Dendritic cell treated with granulocyte-macrophage colony-stimulating factor and Interleukin-4, amounts not matched to agents 40 ng/mL and 50 ng/mL, for 4 days (primary cell): ENCODE measurements at regions not wholly inside any gene's neighbourhood (a gene's known extent, or its start where the extent isn't known, plus 50 kb on each side); places are given as distances from the start of the nearest gene placed in this dataset.
A peak's percentile ranks its signal among the peaks of the same experiment; 100 is the strongest.

ENCODE experiments used
- H3K27ac Mint-ChIP-seq: one replicate; pipeline ENCODE4 v1.8.0; 2022; ENCODE audit warnings: mild to moderate bottlenecking, mixed read lengths
- H3K27me3 Mint-ChIP-seq: one replicate; pipeline ENCODE4 v1.8.0; 2022; ENCODE audit warnings: mild to moderate bottlenecking, mixed read lengths
- H3K36me3 Mint-ChIP-seq: one replicate; pipeline ENCODE4 v1.8.0; 2022; ENCODE audit warnings: low read depth, mixed read lengths
- H3K4me1 Mint-ChIP-seq: one replicate; pipeline ENCODE4 v1.8.0; 2022; ENCODE audit warnings: low read depth, mixed read lengths
- H3K4me3 Mint-ChIP-seq: one replicate; pipeline ENCODE4 v1.8.0; 2022; ENCODE audit warnings: mild to moderate bottlenecking, moderate library complexity, mixed read lengths
- H3K9me3 Mint-ChIP-seq: one replicate; pipeline ENCODE4 v1.8.0; 2022; ENCODE audit warnings: mixed read lengths
- intact Hi-C: fragments of 100-400 bp; cut with micrococcal nuclease; formaldehyde crosslinking; loops from one replicate; pipeline ENCODE4 v1.15.0; 2022

DNA sequence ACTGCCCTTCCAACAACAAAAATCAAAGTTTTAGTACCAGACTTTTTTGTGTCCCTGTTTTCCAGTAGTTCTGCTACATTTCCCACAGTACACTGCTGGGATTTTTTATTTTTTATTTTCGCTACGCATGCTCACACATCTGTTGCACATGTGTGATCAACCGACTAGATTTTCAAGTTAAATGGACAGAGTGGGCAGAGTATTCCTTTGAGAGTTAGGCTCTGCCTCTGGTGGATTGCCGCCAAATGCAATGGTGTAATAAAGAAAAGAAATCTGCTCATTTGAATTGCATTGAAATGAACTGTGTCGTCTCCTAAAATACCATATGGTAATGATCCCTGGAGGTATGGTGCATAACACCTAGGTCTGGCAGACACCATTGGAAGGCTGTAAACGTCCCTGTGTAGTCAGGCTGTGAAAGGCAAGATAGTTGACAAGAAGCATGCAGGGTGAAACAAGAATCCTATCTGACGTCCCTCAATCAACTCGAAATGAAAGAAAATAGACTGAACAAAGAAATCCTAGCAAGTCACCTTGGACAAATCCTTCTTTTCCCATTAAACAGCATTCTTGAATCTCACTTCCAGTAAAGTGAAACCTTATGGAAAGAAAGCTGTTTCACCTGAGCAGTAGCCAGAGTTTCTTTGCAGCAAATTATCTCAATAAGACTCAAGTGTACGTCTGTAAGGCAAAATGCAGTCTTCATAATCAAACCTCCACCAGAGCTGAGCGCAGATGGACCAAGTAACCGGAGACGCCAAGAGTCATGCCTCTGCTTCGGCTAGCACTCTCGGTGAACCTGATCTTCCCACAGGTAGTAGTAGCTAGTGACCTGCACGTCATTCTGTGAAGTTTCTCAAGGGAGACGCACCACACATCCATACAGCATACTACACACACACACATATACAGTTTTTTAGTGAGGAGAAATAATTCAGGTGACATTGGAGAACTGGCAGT, 357.3 kb downstream of the CRPPA start:
- H3K4me1 Mint-ChIP-seq = peaks cover 6% of the 10 kb centered on the region
- intact Hi-C loops = no loop called here
- no peaks in the 10 kb centered on the region for H3K9me3 Mint-ChIP-seq
- H3K36me3 Mint-ChIP-seq = no peaks in the 10 kb centered on the region
- H3K4me3 Mint-ChIP-seq = no peak overlapping the region
- H3K27ac Mint-ChIP-seq = no peak overlapping the region
- H3K27me3 Mint-ChIP-seq = no peaks in the 10 kb centered on the region

DNA sequence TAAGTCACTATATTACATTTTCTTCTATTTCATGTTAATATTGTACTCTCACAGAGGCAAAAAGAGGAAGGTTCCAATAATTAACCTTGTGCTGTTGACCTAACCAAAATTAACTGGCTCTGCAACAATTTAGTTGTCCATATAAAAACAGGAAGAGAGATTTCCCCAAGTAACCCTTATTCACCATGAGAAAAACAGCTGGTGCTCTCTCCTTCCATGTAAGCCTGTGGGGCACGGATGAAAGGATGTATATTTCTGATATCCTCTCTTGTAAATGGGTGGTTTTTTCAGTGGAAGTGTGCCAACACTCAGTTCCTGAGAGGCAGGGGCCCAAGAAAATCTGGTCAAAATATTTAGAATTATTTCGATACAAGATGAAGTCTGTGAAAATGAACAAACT, 358.1 kb downstream of the CRPPA start:
- H3K9me3 Mint-ChIP-seq = no peaks in the 10 kb centered on the region
- no peak overlapping the region for H3K4me3 Mint-ChIP-seq
- H3K27me3 Mint-ChIP-seq = no peaks in the 10 kb centered on the region
- H3K27ac Mint-ChIP-seq = no peak overlapping the region
- H3K4me1 Mint-ChIP-seq = peaks cover 6% of the 10 kb centered on the region
- no peaks in the 10 kb centered on the region for H3K36me3 Mint-ChIP-seq
- intact Hi-C loops = no loop called here

DNA sequence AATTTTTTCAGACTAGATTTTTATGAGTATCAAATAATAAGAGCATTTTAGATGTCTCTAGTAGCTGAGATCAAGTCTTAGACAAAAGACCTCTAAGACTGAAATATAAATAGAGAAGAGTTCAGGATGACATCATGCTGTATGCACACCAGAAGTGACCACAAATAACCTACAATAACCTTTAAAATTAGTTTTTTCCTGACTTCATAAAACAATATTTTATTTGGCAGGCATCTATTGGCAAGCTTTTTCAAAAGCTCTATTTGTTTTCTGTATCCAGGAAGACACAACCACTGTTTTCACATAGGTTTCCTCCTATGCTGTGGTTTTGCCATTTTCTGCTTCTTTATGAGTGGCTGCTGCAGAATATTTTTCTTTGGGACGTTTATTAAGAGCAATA, 359.1 kb downstream of the CRPPA start:
- Mint-ChIP-seq H3K27ac (no peak overlapping the region), H3K4me1 (peaks cover 6% of the 10 kb centered on the region), H3K4me3 (no peak overlapping the region), H3K36me3 (no peaks in the 10 kb centered on the region), H3K27me3 (no peaks in the 10 kb centered on the region), H3K9me3 (no peaks in the 10 kb centered on the region)
- intact Hi-C loops = no loop called here

DNA sequence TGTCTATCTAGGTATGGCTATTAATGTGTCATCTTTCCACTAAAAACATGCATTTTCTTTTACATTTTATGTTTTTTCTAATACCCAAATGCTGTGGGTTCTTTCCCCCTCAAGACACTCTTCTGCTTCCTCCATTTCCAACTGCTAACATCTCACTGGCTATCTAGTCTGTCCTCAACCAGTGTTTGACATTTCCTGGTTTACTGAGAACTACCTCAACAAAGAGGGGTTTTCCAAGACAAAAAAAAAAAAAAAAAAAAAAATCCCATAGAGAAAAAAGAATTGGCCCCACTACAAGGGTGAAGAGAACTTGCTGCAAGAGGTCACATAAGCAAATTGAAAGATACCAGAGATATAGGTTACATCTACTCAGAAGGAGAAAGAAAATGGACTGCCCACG, 359.7 kb downstream of the CRPPA start:
- no peak overlapping the region for H3K4me3 Mint-ChIP-seq
- H3K4me1 Mint-ChIP-seq = peaks cover 6% of the 10 kb centered on the region
- intact Hi-C loops = no loop called here
- no peaks in the 10 kb centered on the region for H3K27me3 Mint-ChIP-seq
- H3K27ac Mint-ChIP-seq = no peak overlapping the region
- H3K36me3 Mint-ChIP-seq = no peaks in the 10 kb centered on the region
- H3K9me3 Mint-ChIP-seq = no peaks in the 10 kb centered on the region

DNA sequence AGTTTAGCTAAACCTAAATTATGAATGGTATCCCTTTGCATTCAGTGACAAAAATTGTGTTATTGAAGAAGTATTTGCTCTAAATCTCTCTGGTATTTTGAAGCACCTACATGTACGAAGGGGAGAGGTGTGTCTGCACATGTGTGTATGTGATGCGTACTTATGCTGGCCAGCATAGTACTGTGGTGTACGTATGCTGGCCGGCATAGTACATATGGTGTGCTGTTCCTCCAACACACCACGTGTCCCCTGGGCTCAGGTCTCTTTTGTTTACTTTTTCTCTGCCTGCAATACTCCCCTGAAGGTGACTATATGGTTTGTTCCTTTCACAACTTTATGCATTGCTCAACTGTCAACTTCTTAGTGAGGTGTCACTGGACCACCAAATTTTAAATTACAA, 360.3 kb downstream of the CRPPA start:
- H3K27me3 Mint-ChIP-seq = no peaks in the 10 kb centered on the region
- H3K27ac Mint-ChIP-seq = no peak overlapping the region
- no peaks in the 10 kb centered on the region for H3K9me3 Mint-ChIP-seq
- intact Hi-C loops = no loop called here
- no peak overlapping the region for H3K4me3 Mint-ChIP-seq
- H3K4me1 Mint-ChIP-seq = peaks cover 7% of the 10 kb centered on the region
- no peaks in the 10 kb centered on the region for H3K36me3 Mint-ChIP-seq

DNA sequence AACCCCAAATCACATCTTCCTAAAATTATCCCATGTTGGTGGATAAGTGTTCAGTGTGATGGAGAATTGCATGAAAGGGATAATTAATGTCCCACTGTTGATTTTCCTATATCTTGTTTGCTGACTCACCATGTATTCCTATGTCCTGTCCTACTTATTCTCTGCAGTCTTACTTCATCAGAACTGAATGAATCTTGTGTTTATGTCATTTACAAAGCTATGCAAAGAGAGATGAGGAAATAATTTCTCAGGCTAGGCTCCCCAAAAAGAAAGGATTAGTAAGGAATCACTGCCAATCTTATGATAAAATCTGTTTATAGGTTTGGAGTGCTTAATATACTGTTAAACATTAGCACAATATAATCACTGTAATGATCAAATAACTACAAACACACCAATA, 360.8 kb downstream of the CRPPA start:
- no peaks in the 10 kb centered on the region for H3K9me3 Mint-ChIP-seq
- no peaks in the 10 kb centered on the region for H3K27me3 Mint-ChIP-seq
- peaks cover 12% of the 10 kb centered on the region for H3K4me1 Mint-ChIP-seq
- intact Hi-C loops = no loop called here
- H3K36me3 Mint-ChIP-seq = no peaks in the 10 kb centered on the region
- H3K27ac Mint-ChIP-seq = no peak overlapping the region
- no peak overlapping the region for H3K4me3 Mint-ChIP-seq

DNA sequence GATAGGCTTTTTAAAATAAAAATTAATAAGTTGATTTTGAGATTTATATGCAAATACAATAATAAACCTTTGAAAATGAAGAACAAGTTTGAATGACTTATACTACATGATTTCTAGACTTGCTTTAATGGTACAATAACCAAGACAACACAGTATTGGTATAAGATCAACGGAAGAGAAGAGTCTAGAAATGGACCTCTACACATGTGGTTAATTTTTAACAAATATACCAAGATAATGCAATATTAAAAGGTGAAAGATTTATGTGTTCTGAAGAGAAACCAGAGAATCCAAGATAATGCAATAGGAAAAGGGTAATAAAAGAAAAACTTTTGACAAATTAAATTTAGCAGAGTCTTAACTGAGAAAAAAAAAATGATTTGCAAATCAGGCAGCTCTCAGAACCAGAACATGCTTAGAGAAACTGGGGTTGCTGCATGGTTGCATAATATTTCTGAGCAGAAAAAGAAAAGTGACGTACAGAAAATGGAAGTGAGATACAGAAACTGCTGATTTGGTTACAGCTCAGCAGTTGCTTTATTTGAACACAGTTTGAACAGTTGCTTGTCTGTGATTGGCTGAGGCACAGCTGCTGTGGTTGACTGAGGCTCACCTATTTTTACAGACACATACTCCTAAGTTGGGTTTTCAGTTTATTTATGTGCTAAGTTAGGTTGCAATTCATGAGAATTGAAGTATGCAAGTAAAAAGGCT, 365.9 kb downstream of the CRPPA start:
- Mint-ChIP-seq H3K4me1 (peaks cover 10% of the 10 kb centered on the region), H3K4me3 (no peak overlapping the region), H3K36me3 (no peaks in the 10 kb centered on the region), H3K27me3 (no peaks in the 10 kb centered on the region), H3K9me3 (no peaks in the 10 kb centered on the region), H3K27ac (peak overlapping the region; percentile 37)
- intact Hi-C loops = no loop called here

DNA sequence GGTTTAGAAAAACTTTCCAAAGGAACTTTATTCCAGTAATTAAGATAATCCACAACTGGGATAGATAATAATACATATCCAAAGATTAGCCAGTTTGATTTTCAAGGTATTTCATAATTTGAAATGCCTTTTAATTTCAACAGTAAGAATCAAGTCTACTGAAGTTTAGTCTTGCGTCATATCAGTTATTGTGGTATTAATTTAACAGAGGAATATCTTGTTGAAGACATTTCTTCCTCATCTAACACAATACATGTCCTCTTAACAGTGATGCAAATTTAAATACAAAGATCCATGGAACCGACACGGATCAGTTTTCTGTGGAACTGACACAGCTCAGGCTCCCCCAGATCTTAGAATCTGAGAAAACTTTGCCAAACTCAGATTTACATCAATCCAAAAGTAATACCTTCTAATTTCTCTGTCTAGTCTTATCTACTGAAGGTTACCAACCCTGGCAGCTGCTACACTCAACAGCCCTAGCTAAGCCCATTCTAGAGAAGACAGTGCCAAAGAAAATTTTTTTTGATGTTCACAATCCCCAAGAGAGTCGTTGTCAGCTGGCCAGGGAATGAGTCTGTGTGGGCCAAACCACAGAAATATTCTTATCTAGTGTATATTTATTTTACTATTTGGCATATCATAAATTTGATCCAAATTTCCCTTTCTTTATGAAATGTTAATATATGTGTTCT, 365.2 kb upstream of the MEOX2 start:
- intact Hi-C loops = no loop called here
- Mint-ChIP-seq H3K36me3 (no peaks in the 10 kb centered on the region), H3K27ac (no peak overlapping the region), H3K9me3 (no peaks in the 10 kb centered on the region), H3K27me3 (no peaks in the 10 kb centered on the region), H3K4me3 (no peak overlapping the region), H3K4me1 (peaks cover 10% of the 10 kb centered on the region)

DNA sequence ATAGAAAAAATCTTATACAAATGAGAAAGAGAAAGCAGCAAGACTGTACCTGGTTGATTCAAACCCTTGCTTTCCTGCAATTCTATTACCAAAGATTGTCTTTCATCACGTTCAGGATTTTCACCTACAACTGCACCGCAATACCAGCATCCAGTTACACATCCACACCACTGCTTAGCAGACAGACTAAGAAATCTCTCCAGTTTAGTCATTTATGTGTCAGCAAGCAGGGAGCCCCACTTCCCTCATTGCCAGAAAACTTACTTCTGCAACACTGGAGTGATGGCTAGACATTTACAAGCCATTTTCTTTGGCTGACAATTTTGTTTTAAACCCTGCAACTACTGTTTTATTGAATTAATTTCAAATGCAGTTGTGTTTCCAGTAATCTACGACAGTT, 359.6 kb upstream of the MEOX2 start:
- peaks cover 9% of the 10 kb centered on the region for H3K9me3 Mint-ChIP-seq
- no peak overlapping the region for H3K4me3 Mint-ChIP-seq
- no peak overlapping the region for H3K27ac Mint-ChIP-seq
- H3K27me3 Mint-ChIP-seq = no peaks in the 10 kb centered on the region
- no peaks in the 10 kb centered on the region for H3K4me1 Mint-ChIP-seq
- intact Hi-C loops = no loop called here
- no peaks in the 10 kb centered on the region for H3K36me3 Mint-ChIP-seq

DNA sequence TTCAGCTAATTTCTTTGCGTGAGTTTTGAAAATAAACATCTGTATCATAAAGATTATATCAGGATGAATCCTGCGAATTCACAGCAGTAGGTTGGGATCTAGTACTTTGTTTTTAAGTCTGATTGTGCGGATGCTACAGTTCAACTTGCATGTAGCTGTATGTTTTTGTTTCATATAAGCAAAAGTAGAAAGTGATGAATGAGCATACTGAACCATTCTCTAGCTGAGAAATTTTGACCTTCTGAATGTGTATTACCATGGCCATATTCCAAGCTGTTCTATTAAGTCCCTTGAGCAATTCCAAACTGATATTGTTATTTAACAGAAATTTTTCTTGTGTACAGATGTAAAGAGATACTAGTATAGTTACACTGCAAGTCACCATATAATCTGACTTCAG, 358.8 kb upstream of the MEOX2 start:
- no peaks in the 10 kb centered on the region for H3K27me3 Mint-ChIP-seq
- H3K9me3 Mint-ChIP-seq = peaks cover 10% of the 10 kb centered on the region
- H3K27ac Mint-ChIP-seq = no peak overlapping the region
- no peaks in the 10 kb centered on the region for H3K4me1 Mint-ChIP-seq
- H3K4me3 Mint-ChIP-seq = no peak overlapping the region
- H3K36me3 Mint-ChIP-seq = no peaks in the 10 kb centered on the region
- intact Hi-C loops = no loop called here

DNA sequence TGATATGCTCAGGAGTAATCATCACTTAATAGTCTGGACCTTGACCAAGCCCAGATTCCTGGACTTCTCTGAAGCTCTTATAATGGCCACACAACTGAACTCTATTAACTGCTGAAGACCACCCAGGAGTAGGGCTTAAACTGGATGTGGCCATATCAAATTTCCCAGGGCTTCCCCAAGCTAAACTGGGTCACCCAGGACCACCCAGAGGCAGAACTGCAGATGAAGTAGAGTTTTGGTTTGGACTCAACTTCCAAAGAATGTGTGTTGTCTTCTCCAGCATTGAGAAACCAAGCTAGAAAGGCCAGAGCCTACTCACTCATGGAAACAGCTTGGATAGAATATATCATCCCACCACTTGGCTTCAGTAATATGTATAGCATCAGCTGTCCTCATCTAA, 358.2 kb upstream of the MEOX2 start:
- no peak overlapping the region for H3K4me3 Mint-ChIP-seq
- H3K27ac Mint-ChIP-seq = no peak overlapping the region
- no peaks in the 10 kb centered on the region for H3K4me1 Mint-ChIP-seq
- H3K9me3 Mint-ChIP-seq = peaks cover 10% of the 10 kb centered on the region
- H3K27me3 Mint-ChIP-seq = no peaks in the 10 kb centered on the region
- intact Hi-C loops = no loop called here
- H3K36me3 Mint-ChIP-seq = no peaks in the 10 kb centered on the region

DNA sequence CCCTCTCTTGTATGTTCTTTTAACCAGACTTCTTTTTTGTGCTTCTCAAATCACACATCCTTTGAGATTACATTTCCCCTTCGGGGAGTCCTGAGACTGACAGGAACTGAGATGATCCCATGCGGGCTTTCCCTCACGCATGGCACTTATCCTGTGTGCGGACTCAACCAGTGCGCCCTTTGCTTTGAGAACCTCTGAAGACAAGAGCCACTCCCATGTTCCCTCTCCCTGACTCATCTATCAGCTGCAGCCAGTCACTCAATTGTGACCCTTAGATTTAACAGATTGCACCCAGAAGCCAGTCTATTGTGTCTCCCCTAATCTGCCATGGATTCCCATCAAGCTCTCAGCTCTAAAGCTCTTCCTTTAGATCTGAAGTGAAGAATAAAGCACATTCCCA, 353.9 kb upstream of the MEOX2 start:
- no peaks in the 10 kb centered on the region for H3K27me3 Mint-ChIP-seq
- H3K9me3 Mint-ChIP-seq = peaks cover 10% of the 10 kb centered on the region
- H3K36me3 Mint-ChIP-seq = no peaks in the 10 kb centered on the region
- no peak overlapping the region for H3K4me3 Mint-ChIP-seq
- no peaks in the 10 kb centered on the region for H3K4me1 Mint-ChIP-seq
- intact Hi-C loops = no loop called here
- no peak overlapping the region for H3K27ac Mint-ChIP-seq

DNA sequence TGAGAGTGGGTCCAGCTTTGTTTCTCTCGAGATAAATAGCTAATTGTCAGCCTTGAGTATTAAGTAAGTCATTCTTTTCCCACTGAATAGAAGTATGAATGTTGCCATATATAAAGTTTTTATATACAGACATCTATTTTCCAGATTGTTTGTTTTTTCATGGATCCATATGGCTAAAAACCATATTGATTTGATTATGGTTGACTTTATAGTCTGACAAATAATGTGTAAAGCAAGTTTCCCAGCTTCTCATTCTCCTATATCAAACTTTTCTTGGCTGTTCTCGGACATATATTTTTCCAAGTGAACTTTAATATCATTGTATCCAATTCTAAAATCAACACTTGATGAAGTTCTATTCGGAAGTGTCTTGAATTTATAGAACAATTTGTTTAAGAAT, 352.4 kb upstream of the MEOX2 start:
- Mint-ChIP-seq H3K27me3 (no peaks in the 10 kb centered on the region), H3K36me3 (no peaks in the 10 kb centered on the region), H3K4me1 (no peaks in the 10 kb centered on the region), H3K9me3 (peaks cover 10% of the 10 kb centered on the region), H3K27ac (no peak overlapping the region), H3K4me3 (no peak overlapping the region)
- intact Hi-C loops = no loop called here

DNA sequence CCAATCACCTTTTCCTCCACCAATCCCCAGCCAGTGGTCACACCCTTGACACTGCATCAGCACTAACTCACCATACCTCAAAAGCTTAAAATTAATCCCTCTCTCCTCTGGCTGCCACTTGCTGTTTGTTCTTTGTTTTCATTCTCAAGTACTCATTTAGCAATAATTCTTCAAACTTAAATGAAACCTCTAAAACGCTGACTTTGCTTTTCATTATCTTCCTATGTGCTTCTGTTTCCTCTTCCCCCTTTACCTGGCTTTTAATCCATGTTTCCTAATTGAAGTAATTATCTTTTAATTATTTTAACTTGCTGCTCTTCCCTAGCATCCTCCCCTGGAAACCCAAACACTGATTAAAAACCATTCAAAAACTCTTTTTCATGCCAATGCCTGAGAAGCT, 348.9 kb upstream of the MEOX2 start:
- no peaks in the 10 kb centered on the region for H3K36me3 Mint-ChIP-seq
- H3K4me1 Mint-ChIP-seq = no peaks in the 10 kb centered on the region
- H3K9me3 Mint-ChIP-seq = no peaks in the 10 kb centered on the region
- intact Hi-C loops = no loop called here
- H3K27ac Mint-ChIP-seq = no peak overlapping the region
- no peaks in the 10 kb centered on the region for H3K27me3 Mint-ChIP-seq
- no peak overlapping the region for H3K4me3 Mint-ChIP-seq
